Fibroblast of skin of left biceps (primary cell): ENCODE measurements at regions not wholly inside any gene's neighbourhood (a gene's known extent, or its start where the extent isn't known, plus 50 kb on each side); places are given as distances from the start of the nearest gene placed in this dataset.

Experiments used
- DNase-seq, 2 experiments: peaks; one replicate each; pipeline ENCODE4 v3.0.0-alpha.2; 2013; ENCODE audit warnings: low read depth in 2 of 2

GRCh38 chr5:124317451-124317850 lies 429.0 kb downstream of the ZNF608 start:
- no peak for DNase-seq

- DNase-seq: peak; percentile 74 to 79
These were observed 430.6 kb downstream of the ZNF608 start for GRCh38 chr5:124315741-124316415.

GRCh38 chr5:124310453-124310852 lies 436.0 kb downstream of the ZNF608 start:
- DNase-seq: no peak

GRCh38 chr5:124309241-124309980 lies 437.0 kb downstream of the ZNF608 start:
- DNase-seq: no peak

GRCh38 chr5:124303366-124303765 lies 443.1 kb downstream of the ZNF608 start:
- no peak for DNase-seq

DNA sequence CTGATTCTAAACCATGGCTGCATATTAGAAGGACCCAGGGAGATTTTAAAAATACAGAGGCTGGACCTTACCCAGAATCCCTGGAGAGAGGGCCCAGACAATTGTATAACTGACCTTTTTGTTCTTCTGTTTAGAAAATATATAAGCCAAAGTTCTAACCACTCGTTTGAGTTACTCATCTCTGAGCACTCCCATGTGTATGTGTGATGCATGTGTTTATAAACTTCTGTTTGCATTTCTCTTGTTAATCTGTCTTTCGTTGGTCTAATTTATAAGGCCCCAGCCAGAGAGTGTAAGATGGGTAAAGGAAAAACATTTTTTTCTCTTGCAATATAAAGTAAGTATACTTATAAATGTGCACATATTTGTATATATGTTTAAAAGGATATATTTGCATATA lies 443.9 kb downstream of the ZNF608 start:
- no peak for DNase-seq

DNA sequence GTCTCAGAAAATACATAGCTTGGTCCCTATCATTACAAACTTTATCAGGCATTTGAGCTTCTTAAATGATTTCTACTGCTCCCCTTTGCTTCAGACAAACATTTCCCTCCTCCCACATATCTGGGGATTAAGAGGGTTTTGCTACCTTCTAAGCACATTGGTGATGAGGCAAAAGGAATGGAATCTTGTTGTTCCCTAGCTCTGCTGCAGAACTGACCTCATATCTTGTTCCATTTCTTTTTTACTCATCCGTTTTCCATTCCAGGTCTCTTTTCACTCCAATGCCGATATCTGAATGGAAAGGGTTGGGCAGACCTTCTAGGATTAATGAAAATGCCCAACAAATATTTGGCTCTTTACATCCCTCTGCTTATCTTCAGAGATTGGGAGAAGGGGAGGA lies 444.6 kb downstream of the ZNF608 start:
- peak; percentile 17 to 20 for DNase-seq

GRCh38 chr5:124300815-124301621 lies 445.4 kb downstream of the ZNF608 start:
- no peak for DNase-seq

DNA sequence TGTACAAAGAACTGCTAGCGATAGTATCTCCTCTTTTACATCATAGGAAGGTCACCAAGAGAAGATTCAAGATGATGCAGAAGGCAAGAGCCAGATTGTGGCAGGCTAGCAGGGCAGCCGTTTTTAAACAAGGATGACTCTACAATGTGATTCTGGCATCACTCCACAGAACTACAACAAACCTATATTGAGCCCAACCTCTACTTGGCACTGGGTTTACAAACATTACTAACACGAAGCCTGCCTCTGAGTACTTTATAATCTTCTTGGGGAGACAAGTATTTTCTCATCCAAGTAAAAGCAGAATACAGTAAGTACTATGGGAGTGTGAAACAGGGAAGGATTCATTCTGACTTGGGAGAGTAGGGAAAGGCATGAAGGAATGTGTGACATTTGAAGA lies 448.6 kb downstream of the ZNF608 start:
- DNase-seq: no peak

- DNase-seq: no peak
These were observed 454.1 kb downstream of the ZNF608 start for GRCh38 chr5:124292322-124292855.

DNA sequence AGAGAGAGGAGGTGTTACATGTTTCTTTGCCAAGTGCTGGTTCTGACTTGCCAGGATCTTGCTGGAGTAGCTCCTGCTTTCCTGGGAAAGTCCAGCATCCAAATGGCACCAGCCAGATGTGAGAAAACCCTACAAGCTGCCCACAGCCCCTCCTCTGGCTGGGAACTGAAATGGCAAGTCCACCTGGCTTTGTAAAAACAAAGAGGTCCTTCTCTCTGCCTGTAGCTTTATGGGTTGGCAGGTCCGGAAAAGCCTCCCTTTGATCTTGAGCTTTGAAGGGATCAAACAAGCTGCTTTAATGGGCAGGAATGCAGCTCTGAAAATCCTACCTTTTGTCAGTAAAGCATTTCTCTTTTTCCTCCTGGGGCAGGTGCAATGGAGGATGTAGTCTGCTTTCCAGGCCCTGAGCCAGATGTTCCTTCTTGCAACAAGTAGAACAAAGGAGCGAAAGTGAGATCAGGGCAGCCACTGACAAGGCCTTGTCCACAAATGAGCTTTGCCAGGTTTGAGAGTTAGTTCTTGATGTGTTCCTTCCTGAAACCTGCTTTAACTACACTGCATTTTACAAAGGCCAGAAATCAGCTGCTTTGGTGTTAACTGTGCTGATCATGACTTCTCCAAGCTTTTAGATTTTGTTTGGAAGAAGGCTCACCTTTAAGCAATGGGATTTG lies 456.7 kb downstream of the ZNF608 start:
- DNase-seq: no peak

DNA sequence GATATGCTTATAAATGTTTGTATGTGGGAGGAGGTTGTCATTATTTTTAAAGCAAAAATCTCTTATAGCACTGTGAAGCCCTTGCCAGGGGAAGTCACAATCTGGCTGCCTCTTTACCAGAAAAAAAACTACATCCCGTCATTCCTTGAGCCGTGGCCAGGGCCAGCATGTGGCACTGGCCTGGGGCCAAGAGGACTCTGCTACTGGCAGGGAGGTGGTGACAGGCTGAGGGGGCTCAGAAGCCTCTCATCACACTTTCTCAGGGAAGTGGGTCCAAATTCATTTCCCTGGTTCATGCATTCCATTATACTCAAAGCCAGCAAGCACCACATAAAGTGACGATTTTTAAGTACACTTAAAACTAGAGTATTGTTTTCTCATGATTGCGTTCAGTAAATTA lies 457.3 kb downstream of the ZNF608 start:
- no peak for DNase-seq

- no peak for DNase-seq
These were observed 458.6 kb downstream of the ZNF608 start for GRCh38 chr5:124287813-124288212.

GRCh38 chr5:124285733-124286132 lies 460.7 kb downstream of the ZNF608 start:
- no peak for DNase-seq

- no peak for DNase-seq
These were observed 461.4 kb downstream of the ZNF608 start for GRCh38 chr5:124285071-124285470.

- DNase-seq: no peak
These were observed 463.4 kb downstream of the ZNF608 start for GRCh38 chr5:124283031-124283430.

DNA sequence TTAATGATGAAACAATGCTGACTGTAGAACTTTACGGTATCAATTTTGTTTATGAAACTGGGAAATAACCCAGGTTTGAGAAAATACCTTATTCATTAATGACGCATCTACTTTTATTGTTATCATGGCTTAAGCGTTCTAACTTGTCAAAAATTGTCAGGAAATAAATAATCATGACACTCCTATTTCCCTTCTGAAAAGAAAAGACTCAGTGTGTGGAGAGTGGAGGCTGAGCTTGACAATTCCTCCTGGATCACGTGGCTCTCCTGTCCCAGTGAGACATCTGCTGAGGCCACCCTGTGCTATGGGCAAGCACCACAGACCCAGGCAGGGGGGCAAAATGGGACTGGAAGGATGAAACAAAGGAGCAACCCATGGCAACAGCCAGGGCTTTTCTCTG lies 466.4 kb downstream of the ZNF608 start:
- DNase-seq: no peak

DNA sequence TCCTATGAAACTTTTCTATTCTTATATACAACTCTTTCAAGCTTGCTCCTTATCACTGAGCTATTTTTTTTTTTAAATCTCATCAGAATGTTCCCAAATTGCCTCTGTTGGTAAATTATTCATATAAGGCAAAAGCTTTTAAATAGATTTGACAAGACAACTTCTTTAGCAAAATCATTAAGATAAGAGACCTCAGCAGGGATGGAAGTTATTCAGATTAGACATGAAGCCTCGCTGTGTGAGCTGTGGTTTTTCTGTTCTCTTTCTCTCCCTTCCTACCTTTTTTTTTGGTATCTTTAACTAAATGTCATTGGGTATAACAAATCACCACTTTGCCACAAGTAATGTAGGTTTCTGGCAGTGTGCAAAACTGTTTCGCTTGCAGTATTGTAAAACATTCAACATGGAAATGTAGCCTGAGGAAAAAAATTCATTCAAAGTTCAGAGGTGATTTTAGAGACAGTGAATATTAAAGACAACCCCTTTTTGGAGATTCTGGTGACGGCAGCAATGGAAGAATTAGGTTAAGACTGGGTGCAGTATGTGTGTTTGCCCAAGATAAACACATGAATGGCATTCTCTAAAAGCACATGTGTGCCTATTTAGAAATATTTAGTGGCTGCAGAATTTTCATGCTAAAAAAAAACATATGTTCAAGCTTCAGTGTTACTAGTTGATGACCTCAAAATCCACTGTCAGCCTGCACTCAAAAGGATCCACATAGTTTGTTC lies 467.1 kb downstream of the ZNF608 start:
- DNase-seq: no peak

- DNase-seq: no peak
These were observed 467.8 kb downstream of the ZNF608 start for GRCh38 chr5:124278636-124279035.

DNA sequence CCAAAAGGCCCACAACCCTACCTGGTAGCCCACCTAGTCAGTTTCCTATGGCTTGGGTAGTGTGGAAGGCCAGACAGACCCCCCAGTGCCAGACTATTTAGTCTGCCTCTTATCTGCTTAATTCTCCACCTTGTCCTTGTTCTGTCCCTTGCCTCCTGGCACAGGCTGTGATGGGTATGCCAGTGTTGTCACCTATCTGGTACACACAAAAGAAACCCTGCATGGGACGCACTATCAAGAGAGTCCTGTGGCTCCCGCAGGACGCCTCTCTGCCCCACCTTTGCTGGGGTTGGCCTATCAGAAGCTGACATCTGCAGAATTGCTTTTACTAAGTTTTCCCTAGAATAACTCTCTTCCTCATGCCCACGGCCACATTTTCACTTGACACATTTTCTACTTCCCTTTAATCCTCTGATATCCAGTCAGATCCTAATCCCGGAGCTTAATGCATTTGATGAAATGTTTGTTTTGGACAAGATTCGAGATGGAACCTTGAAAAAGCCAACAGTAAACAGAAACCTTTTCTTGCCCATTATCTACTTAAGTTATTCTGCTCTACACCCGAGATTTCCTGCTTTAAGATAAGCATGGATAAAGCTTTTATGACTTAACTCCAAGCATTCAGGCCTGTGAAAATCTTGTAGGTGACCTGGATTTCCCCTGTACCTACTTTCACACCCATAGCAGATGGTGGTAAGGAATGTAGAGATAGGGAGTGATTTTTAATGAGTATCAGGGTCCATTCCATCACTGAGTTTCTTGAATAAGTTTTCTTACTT lies 468.5 kb downstream of the ZNF608 start:
- DNase-seq: no peak
